Pulmonary artery endothelial cell (primary cell): ENCODE measurements at regions not wholly inside any gene's neighbourhood (a gene's known extent, or its start where the extent isn't known, plus 50 kb on each side); places are given as distances from the start of the nearest gene placed in this dataset.

Experiments
- DNase-seq: peaks from one replicate; pipeline ENCODE4 v3.0.0-alpha.2; 2011; ENCODE audit warnings: low read depth, low spot score

DNA sequence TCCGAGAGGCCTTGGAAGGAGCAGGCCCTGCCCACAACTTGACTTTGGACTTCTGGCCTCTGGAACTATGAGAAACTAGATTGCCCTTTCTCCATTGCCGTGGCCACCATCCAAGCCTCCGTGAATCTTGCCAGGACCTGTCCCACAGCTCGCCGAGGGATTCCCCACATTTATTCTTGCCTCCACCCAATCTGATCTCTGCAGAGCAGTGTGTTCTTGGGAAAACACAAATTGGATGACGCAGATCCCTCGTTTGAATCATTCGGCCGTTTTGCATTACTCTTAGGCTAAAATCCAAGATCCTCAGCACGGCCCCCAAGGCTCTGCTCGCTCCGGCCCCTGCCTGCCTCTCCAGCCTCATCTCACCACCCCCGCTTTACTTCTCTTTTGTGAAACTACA, 364.2 kb downstream of the ZNF516 start:
- no peak for DNase-seq

DNA sequence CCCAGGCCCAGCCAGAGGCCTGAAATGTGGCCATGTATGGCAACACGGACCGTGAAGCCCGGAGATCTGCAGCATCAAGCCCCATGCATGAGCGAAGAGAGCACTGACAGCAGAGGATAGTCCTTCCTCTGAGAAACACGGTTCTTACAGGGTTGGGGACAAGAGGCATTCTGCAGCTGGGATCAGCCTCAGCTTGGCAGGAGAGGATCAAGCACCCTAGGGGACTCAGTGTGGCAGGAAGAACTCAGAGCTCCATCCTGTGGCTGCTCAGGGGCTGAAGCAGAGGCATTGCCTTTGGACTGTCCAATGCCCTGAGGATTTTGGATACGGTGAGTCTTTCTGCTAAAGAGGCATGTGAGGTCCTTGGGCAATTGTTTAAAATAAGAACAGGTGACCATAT, 368.7 kb downstream of the ZNF516 start:
- no peak for DNase-seq

DNA sequence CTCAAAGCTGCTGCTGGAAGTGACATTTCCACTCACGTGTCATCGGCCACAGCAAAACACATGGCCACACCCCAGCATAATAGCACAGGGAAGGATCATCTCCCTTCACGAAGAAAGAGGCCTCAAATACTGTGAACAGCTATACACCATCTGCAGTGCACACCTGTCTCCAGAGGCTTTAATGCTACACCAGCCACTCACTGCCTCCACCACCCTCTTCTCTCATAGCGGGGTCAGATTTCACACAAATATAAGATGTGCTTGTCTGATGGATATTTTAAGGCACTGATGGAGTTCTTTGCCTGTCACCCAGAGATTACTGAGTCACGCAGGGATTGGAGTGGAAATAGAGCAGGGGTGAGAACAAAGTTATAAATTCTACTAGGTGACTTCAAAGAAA, 374.0 kb downstream of the ZNF516 start:
- no peak for DNase-seq

DNA sequence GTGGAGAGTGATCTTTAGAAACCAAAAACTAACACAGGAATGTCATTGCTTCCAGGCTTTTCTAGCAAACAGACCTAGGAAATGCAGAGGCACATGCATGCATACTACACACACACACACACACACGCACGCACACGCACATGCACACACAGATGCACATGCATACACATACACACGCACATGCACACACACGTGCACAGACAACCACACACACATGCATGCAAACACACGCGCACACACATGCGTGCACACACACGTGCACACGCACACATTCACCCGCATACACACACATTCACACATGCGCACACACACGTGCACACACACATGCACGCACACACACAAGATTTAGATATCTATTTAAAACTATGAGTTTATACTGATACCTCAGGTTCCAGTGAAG, 379.5 kb downstream of the ZNF516 start:
- DNase-seq, result no peak

DNA sequence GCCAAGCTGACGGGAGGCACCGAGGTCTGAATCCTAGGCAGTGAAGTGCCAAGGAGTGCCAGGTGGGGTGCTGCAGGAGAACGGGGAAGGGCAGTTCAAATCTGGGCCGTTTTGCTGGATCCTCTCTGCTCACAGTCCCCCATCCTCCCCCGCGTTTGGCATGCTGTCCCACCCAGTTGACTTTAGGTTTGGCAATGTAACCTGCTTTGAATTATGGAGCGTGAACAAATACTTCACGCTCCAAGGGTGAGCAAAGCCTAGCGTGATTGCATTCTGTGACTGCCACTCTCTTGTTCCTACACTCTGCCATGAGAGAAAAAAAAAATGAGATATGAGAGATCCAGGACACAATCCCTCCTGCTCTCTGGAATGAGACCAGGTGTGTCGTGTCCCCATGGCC, 381.9 kb downstream of the ZNF516 start:
- DNase-seq, result no peak

DNA sequence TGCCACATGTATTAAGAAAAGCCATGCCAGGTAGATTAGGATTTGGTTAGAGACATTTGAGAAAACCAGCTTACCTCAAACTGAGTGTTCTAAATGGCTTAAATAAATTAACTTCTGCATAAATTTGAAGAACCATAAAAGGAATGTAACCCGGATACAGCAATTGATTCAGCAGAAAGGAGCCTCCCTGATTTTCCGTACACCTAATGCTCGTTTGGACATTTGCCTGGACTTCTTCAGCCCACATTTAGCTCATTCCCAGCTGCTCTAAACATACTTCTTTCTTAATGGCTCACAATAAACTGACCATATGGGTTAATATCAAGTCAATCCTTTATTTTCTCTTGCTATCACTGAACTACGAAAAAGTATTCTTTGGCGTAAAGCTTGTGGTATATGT, 392.4 kb downstream of the ZNF516 start:
- no peak for DNase-seq

DNA sequence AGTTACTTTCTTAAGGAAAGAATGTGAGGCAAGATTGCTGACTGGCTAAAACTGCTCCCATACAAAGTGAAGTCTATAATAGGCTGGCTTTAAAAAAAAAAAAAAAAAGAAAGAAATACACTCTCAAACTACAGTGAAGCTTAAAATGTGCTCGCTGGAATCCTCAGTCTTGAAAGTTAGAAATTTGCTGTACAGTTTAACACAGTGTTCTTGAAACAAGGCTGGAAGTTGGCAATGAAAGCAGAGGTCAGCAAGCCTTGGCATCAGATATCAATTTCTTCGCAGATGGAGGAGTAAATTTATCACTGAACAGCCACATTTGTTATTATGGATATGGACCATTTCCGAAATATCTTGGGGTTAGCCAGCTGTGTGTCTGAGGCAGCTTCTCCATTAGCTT, 392.9 kb downstream of the ZNF516 start:
- DNase-seq, result no peak

DNA sequence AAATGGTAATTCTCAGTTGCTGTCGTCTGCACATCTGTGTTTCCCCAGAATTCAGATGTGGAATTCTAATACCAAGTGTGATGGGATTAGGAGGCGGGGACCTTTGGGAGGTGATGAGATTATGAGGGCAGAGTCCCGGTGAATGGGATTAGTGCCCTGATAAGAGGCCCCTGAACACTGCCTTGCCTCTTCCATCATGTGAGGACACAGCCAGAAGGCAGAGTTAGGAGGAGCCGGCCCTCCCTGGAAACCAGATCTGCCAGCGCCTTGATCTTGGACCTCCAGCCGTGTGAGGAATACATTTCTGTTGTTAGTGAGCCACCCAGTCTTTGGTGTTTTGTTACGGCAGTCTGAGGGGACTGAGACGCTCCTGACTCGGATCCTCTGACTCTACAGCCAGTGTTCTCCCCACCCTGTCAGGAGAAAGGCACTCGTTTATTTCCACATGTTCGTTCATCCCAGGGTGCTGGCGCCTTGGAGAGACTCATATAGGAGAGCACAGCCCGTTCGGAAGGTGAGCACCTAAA, 395.0 kb downstream of the ZNF516 start:
- DNase-seq, result no peak

DNA sequence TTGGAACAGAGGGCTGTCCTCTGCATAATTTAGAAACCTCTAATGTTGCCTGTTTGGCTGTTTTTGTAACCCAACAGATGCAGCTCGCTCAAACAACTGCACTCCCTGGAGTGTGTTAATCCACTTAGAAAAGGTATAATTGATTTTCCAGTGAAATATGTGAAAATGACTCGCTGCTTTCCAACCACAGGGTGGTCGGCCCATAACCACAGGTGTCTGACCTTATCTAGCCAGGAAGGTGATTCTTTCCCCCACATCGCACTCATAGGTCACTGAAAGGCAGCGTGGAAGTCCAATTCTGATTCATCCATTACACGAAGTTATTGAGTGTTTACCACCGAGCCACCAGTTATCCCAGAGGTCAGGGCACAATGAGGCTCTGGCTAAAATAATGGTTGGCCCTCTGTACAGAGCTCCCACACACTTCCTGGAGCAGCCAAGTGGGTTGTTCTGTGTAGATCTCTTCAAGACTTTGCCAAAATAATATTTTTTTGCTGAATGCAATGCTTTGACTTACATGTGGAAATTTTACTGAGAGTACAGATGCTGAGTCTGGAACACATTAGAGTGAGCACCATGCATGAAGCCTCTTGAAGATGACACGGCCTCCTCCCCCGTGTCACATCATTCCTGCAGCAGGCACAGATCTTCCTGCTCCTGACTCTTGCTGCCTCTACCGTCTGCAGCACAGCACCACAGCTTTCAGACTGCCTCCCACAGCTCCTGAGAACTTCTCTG, 396.2 kb downstream of the ZNF516 start:
- DNase-seq, result no peak

DNA sequence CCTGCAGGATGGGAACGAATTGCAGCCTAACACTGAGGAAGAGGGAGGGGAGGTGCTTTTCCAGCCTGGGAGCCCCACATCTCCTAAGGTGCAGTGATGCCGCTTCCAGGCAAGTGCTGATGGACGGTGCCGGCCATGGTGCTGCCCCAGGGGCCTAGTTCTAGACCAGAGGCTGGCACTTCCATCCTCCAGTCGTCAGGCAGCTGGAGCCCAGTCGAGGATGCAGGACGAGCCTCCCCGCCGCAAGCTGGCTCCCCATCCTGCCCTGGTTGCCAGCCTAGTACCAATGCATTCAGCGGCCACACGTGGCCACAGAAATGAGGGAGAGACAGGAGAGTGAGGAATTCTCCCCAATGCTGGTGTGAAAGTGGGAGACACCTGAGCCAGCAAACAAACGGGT, 413.5 kb downstream of the ZNF516 start:
- DNase-seq, result no peak

DNA sequence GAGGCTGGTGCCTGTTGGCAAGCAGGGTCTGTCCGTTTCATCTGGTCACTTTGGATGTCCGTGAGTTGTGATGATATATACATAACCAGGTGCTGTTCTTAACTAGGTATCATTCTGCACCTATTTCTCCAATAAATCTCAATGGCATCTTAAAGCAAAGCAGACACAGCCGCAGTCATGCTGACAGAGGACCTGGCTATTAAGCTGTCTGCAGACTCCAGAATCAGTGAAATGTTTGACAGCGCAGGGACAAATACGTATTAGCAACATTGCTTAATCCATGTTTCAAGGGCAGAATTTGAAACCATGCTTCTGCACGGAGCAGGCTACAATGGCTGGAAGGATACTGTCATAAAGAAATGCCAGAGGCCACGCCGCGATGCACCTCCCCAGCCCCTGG, 414.6 kb downstream of the ZNF516 start:
- DNase-seq, result no peak

DNA sequence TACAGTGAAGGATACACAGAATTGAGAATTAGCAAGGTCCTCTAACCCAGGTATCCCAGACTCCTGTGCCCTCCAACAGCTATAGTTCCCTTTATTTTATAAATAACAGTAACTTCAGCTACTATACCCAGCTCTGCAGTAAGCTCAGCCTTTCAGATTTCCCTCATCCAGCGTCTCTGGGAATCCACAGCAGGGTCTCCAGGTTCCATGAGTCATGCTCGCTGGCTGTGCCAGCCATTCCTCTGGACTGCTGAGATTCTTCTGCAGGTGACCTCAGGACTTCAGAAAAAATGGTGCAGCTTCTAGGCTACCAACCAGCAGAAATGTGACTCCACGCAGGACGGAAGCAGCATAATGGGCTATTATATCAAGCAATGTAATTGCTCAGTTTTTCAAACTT, 419.3 kb downstream of the ZNF516 start:
- DNase-seq, result no peak

DNA sequence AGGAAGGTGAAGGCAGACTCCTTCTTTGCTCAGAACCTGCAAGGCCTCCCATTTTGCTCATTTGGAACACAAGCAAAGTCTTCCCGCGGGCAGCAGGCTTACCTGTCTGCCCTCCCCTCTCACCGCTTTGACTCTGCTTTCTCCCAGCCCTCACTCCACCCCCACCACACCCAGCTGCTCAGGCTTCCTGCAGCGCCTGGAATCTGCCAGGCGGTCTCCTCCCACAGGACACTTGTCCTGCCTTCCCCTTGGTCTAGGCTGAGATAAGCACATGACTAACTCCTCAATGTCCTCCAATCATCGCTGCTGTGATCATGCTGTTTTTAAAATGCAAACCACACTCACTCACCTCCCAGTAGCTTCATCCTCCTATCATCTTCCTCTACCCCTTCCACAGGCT, 430.0 kb downstream of the ZNF516 start:
- DNase-seq, result no peak

DNA sequence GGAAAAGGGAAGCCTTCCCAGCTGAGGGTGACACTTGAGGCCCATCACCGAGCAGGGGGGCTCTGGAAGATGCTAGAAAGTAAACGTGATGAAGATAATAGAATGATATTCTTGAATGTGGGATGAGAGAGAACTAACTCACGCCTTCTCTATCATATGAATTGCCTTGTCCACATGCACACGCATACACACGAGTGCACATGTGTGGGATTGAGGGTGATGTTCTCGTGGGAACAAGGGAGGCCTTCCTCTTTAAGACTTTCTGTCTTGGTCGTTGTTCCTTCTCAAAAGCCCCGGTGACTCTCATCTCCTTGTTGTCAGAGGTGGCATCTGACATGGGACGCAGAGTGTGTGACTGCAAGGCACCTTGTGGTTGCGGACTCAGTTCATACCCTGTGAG, 436.9 kb downstream of the ZNF516 start:
- no peak for DNase-seq

DNA sequence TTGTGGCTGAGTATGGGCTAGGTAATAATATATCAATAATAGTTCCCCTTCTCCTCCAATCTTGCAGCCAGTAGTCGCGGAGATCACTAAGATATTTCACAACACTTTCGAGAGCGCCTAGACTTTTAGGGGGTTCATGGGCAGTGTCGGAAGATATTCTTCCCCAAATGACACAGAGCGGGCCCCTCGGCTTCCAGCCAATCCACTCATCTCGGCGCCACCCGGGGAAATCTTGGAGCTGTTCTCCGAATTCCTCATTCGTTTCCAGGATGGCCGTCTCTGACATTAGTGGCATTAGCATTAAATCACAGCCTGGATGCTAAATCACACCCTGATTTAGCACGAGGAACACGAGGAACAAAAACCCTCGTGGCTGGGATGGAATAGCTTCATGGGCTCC, 437.7 kb downstream of the ZNF516 start:
- DNase-seq, result no peak

DNA sequence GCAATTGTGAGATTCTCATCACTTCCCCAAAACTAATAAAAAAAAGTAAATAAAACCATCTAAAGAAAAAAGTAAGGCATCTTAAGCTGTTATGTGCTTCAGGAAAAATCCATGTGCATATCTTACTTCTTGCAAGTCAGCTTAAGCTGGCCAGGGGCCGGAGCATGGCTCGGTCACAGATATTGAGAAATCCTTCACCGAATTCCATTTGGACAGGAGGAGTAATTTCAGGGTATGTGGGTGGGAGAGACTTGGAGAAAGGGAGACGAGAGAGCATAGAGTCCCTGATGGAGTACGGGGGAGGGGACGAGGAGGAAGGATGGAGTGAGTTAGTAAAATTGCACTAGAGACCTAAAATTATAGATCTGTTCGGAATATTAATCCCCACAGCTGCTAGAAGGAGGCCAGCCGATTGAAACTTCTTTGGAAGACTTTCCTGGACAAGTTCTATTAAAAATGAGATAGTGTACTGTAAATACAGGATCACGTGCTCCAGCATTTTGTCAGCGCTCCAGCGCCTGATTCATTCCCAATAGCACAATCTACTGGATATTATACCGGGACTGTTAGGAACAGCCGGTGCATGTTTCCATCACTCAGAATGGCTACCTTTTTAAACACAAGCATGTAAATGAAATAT, 438.5 kb downstream of the ZNF516 start:
- DNase-seq, result no peak

DNA sequence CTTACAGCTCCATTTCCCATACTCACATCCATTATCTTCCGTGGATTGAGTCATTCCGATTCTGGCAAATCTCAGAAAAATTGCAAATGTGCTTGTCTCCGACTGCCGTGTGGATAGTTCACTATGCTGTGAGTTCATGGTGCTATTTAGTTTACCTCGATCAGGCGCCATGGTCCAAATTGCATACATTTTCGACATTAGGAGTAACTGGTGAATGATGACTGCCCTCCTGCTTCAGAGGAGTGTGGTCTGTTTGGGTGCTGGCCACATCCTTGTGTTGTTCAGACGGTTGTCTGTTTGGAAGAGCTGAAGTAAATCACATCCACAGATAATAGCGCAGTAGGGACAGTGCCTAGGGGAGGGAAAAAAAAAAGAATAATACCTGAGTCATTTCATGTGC, 439.5 kb downstream of the ZNF516 start:
- no peak for DNase-seq

DNA sequence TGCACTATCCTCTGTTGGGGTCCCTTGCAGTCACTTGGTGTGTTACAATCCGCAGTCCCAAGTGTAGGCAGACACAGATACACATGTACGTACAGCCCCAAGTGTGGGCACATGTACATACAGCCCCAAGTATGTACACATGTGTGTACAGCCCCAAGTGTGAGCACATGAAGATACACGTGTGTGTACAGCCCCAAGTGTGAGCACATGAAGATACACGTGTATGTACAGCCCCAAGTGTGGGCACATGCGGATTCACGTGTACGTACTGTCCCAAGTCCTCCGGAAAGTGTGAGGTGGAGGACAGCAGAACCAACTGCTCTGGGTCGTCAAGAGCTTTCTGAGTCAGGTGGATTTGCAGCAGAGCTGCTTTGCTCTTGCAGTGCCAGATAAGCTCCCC, 440.0 kb downstream of the ZNF516 start:
- DNase-seq, result no peak

DNA sequence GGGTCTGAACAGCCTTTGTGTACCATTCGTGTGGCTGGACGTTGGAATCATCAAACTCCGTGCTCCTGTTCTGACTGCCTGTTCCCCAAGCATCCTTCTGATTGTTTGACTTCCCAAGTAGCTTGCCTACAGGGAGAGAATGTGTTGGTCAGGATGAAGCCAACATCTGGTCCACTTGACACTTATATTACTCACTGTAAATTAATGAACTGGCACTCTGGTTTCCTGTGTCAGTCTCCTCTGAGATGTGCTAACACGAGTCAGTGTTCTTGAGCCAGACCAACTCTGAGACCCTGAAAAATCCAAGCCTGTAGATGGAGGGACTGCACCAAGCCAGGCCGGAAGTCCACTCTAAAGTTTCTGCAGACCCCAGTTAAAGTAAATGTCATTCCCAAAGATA, 440.9 kb downstream of the ZNF516 start:
- DNase-seq, result no peak

DNA sequence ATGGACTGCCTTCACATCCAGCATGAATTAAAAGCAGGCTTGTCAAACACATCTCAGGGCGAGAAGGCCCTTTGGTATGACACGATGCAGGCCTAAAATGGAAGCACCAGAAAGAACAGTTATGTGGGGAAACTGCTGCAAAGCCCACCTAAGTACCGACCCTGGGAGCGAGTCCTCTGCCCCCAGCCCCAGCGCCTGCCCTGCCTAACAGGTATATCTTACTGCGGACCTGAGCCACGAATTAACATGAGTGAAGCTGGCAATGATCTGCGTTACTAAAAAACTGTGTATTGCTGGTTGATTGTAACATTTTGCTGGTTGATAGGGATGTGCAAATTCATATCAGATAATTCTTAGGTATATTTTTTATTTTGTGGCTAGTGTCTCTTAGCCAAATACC, 441.5 kb downstream of the ZNF516 start:
- DNase-seq, result no peak

DNA sequence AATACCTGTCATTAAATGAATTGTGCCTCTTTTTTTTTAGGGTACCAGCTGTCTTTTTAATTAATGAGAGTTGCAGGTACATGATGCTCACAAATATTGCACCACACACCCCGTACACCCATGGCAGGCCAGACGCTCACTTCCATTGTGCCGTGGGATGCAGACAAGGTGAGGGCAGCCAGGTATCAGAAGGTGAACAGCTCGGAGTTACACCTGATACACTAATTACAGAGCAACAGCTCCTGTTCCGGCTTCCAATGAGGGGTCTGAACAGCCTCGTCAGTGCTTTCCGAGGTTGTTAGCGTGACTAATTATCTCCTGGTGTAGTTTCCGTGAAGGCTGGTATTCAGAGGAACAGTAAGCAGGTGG, 442.8 kb downstream of the ZNF516 start:
- no peak for DNase-seq

DNA sequence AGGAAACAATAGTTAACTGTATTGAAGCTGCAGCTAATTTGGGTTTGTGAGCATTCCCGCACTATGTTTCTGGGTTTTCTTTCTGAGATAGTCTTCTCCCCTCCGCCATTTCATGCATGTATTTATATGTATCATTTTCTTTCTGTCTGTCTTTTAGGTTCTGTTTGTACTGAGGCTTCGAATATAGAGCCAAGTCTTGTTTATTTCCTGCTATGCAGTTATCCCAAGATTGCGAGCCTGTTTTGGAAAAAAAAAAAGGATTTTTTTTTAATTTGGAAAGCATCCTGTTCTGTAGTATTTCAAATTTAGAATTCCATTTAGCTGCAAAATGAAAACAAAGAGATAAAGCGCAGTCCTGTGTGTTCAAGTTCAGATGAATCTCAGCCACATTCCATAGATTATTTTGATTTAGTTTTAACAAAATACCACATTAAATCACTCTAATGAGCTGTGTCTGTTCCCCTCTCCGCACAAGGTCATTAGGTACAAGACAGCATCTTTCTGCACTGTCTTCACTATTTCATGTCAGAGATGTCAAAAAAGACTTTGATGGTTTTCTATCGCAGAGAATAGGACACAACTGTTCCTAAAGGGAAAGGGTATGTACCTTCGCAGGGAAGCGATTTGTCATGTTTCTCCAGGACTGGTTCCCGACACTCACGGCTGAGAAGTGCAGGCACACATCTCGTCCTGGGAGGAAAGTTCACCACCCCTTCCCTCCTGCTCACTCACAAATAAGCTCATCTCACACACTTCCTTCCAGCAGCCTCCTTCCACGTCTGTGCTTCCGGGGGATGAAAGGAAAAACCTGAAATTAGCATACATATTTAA, 443.4 kb downstream of the ZNF516 start:
- no peak for DNase-seq

DNA sequence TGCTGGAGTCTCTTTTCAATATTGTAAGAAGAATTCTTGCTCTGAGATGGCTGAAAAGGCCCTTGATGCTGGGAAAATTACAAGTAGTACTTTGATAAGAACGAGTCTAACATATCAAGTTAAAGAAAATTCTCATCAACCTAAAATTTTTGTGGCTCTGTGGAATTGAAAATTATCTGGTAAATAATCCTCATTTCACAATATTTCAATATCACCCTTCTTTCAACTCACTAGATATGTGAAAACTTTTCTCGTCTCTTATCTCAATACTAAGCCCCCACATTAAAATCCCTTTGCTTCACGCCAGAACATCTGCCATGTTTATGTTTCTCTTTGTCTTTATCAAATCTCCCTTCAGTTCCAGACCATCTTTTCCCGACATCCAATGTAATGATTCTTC, 448.8 kb downstream of the ZNF516 start:
- no peak for DNase-seq
